Muscle of arm (tissue), 1 donor: ENCODE measurements at regions not wholly inside any gene's neighbourhood (a gene's known extent, or its start where the extent isn't known, plus 50 kb on each side); places are given as distances from the start of the nearest gene placed in this dataset.
A peak's percentile ranks its signal among the peaks of the same experiment; 100 is the strongest.
"Not testable (repeated sequence)": the region's sequence is repeated elsewhere in the genome, so short reads cannot be mapped to it uniquely, and the experiment has no call there.

Source experiments
- DNase-seq: peaks from one replicate; pipeline ENCODE4 v3.0.0-alpha.2; 2013

GRCh38 chr2:166743482-166743881, 144.8 kb upstream of the XIRP2 start:
- DNase-seq: not testable (repeated sequence)

GRCh38 chr2:166727095-166727494, 161.2 kb upstream of the XIRP2 start:
- DNase-seq: no peak

GRCh38 chr2:166725927-166726924, 162.1 kb upstream of the XIRP2 start:
- DNase-seq: no peak

GRCh38 chr2:166716968-166717367, 171.3 kb upstream of the XIRP2 start:
- DNase-seq: no peak

- DNase-seq: peak; percentile 4
These were observed 188.2 kb upstream of the XIRP2 start for GRCh38 chr2:166700079-166700478.

- no peak for DNase-seq
These were observed 193.1 kb upstream of the XIRP2 start for GRCh38 chr2:166695154-166695553.

- not testable (repeated sequence) for DNase-seq
These were observed 192.0 kb upstream of the SCN7A start for GRCh38 chr2:166686057-166686456.

GRCh38 chr2:166677996-166678395, 183.9 kb upstream of the SCN7A start:
- DNase-seq: no peak

- no peak for DNase-seq
These were observed 182.7 kb upstream of the SCN7A start for GRCh38 chr2:166676716-166677115.

GRCh38 chr2:166675553-166675952, 181.5 kb upstream of the SCN7A start:
- DNase-seq: no peak

GRCh38 chr2:166673986-166674385, 179.9 kb upstream of the SCN7A start:
- DNase-seq: no peak

GRCh38 chr2:166671801-166672200, 177.8 kb upstream of the SCN7A start:
- DNase-seq: no peak

GRCh38 chr2:166671235-166671634, 177.2 kb upstream of the SCN7A start:
- no peak for DNase-seq

- DNase-seq: no peak
These were observed 172.2 kb upstream of the SCN7A start for GRCh38 chr2:166665991-166666940.

GRCh38 chr2:166661824-166662223, 167.8 kb upstream of the SCN7A start:
- no peak for DNase-seq

GRCh38 chr2:166661391-166661790, 167.3 kb upstream of the SCN7A start:
- DNase-seq: no peak

GRCh38 chr2:166658901-166659300, 164.9 kb upstream of the SCN7A start:
- no peak for DNase-seq

GRCh38 chr2:166653185-166653813, 159.2 kb upstream of the SCN7A start:
- no peak for DNase-seq

GRCh38 chr2:166651991-166652390, 157.9 kb upstream of the SCN7A start:
- DNase-seq: no peak

GRCh38 chr2:166651080-166651675, 157.1 kb upstream of the SCN7A start:
- no peak for DNase-seq

GRCh38 chr2:166647935-166648334, 153.9 kb upstream of the SCN7A start:
- DNase-seq: no peak

- DNase-seq: no peak
These were observed 149.9 kb upstream of the SCN7A start for GRCh38 chr2:166643980-166644379.
